BE2C (cell line): ENCODE measurements at regions not wholly inside any gene's neighbourhood (a gene's known extent, or its start where the extent isn't known, plus 50 kb on each side); places are given as distances from the start of the nearest gene placed in this dataset.

Experiments used
- DNase-seq: peaks from one replicate; pipeline ENCODE4 v3.0.0-alpha.2; 2020
- H3K27me3 ChIP-seq: fragments of 250-450 bp; sonication (Bioruptor Pico); 2 replicates; pipeline ENCODE4 v1.5.1; 2020; ENCODE audit warnings: mild to moderate bottlenecking
- H3K36me3 ChIP-seq: fragments of 250-450 bp; sonication (Bioruptor Pico); 2 replicates; pipeline ENCODE4 v1.5.1; 2020; ENCODE audit warnings: mild to moderate bottlenecking
- H3K4me1 ChIP-seq: fragments of 250-450 bp; sonication (Bioruptor Pico); 2 replicates; pipeline ENCODE4 v1.5.1; 2020
- H3K4me3 ChIP-seq: 2 replicates; pipeline ENCODE4 v1.5.1; 2011; ENCODE audit warnings: low read depth, low read length
- H3K9me3 ChIP-seq: fragments of 250-450 bp; sonication (Bioruptor Pico); 2 replicates; pipeline ENCODE4 v1.5.1; 2020
- TF ChIP-seq, protein P1 (sequence below): IDR thresholded peaks from 2 replicates; pipeline ENCODE4 v1.5.1; 2012; ENCODE audit warnings: mild to moderate bottlenecking, low read depth, low read length

DNA sequence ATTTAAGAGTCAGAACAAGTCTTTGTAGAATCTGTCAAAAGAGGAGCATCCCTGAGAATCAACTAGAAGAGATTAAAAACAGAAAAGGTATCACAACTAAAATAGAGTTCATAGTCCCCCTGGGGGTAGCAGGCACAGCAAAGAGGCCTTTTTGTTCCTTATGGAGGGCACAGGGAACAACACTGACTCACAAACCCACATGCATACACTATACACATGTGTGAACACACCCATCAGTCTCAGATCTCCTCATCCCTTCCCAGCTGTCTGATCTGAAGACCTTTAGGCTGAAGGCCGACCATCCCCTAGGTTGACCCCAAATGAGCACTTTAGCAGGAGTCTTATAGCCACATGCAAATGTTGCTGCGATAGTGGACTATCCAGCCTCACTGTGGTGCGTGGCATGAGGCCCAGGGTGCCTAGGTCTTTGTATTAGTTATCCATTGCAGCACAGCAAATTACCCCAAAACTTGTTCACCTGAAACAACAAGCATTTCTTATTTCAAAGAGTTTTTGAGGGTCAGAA lies 236.7 kb upstream of the EGLN3 start:
- Histone ChIP-seq H3K4me1 (no peaks in the 10 kb centered on the region), H3K27me3 (no peaks in the 10 kb centered on the region), H3K36me3 (no peaks in the 10 kb centered on the region), H3K4me3 (no peak overlapping the region), H3K9me3 (no peaks in the 10 kb centered on the region)
- DNase-seq, result no peak
- TF ChIP-seq, protein P1, sequence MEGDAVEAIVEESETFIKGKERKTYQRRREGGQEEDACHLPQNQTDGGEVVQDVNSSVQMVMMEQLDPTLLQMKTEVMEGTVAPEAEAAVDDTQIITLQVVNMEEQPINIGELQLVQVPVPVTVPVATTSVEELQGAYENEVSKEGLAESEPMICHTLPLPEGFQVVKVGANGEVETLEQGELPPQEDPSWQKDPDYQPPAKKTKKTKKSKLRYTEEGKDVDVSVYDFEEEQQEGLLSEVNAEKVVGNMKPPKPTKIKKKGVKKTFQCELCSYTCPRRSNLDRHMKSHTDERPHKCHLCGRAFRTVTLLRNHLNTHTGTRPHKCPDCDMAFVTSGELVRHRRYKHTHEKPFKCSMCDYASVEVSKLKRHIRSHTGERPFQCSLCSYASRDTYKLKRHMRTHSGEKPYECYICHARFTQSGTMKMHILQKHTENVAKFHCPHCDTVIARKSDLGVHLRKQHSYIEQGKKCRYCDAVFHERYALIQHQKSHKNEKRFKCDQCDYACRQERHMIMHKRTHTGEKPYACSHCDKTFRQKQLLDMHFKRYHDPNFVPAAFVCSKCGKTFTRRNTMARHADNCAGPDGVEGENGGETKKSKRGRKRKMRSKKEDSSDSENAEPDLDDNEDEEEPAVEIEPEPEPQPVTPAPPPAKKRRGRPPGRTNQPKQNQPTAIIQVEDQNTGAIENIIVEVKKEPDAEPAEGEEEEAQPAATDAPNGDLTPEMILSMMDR, result no peak

- TF ChIP-seq, protein P1, result no peak
- H3K9me3 ChIP-seq, result no peaks in the 10 kb centered on the region
- H3K27me3 ChIP-seq, result no peaks in the 10 kb centered on the region
- H3K4me1 ChIP-seq, result no peaks in the 10 kb centered on the region
- DNase-seq, result no peak
- no peak overlapping the region for H3K4me3 ChIP-seq
- H3K36me3 ChIP-seq, result no peaks in the 10 kb centered on the region
Measured at GRCh38 chr14:34187061-34187460, 236.2 kb upstream of the EGLN3 start.

GRCh38 chr14:34184126-34184525 lies 233.3 kb upstream of the EGLN3 start:
- Histone ChIP-seq H3K4me1 (no peaks in the 10 kb centered on the region), H3K4me3 (no peak overlapping the region), H3K36me3 (no peaks in the 10 kb centered on the region), H3K9me3 (no peaks in the 10 kb centered on the region), H3K27me3 (no peaks in the 10 kb centered on the region)
- TF ChIP-seq, protein P1, result no peak
- no peak for DNase-seq

GRCh38 chr14:34183478-34183877 lies 232.6 kb upstream of the EGLN3 start:
- TF ChIP-seq, protein P1, result no peak
- no peaks in the 10 kb centered on the region for H3K4me1 ChIP-seq
- no peak for DNase-seq
- H3K4me3 ChIP-seq, result no peak overlapping the region
- H3K36me3 ChIP-seq, result no peaks in the 10 kb centered on the region
- no peaks in the 10 kb centered on the region for H3K27me3 ChIP-seq
- H3K9me3 ChIP-seq, result no peaks in the 10 kb centered on the region

DNA sequence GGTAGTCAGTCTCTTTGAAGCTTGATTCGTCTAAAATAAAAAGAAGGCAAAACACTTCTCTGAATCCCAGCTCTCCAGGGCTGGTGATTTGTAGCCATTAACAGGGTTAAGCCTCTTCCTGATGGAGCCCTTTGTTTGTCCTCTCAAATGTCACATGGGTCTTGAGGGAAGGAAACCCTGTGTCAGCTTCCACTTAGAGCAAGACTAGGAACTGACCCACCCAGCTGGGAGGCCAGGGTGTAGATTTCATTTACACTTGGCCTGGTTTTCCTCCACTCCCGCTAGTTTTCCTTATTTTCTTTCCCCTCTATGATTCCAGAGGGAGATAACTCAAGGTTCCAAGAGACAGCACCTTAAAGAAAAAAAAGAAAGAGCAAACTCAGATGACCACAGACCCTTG lies 230.5 kb upstream of the EGLN3 start:
- Histone ChIP-seq H3K4me1 (no peaks in the 10 kb centered on the region), H3K36me3 (no peaks in the 10 kb centered on the region), H3K4me3 (no peak overlapping the region), H3K27me3 (no peaks in the 10 kb centered on the region), H3K9me3 (no peaks in the 10 kb centered on the region)
- DNase-seq, result no peak
- TF ChIP-seq, protein P1, result no peak

- no peaks in the 10 kb centered on the region for H3K36me3 ChIP-seq
- TF ChIP-seq, protein P1, result no peak
- no peaks in the 10 kb centered on the region for H3K27me3 ChIP-seq
- no peak for DNase-seq
- H3K4me3 ChIP-seq, result no peak overlapping the region
- no peaks in the 10 kb centered on the region for H3K4me1 ChIP-seq
- no peaks in the 10 kb centered on the region for H3K9me3 ChIP-seq
Measured at GRCh38 chr14:34180869-34181268, 230.0 kb upstream of the EGLN3 start.
